ENCODE measurements at regions not wholly inside any gene's neighbourhood (a gene's known extent, or its start where the extent isn't known, plus 50 kb on each side); places are given as distances from the start of the nearest gene placed in this dataset.
"Not testable (repeated sequence)": the region's sequence is repeated elsewhere in the genome, so short reads cannot be mapped to it uniquely, and the experiment has no call there.

DNA sequence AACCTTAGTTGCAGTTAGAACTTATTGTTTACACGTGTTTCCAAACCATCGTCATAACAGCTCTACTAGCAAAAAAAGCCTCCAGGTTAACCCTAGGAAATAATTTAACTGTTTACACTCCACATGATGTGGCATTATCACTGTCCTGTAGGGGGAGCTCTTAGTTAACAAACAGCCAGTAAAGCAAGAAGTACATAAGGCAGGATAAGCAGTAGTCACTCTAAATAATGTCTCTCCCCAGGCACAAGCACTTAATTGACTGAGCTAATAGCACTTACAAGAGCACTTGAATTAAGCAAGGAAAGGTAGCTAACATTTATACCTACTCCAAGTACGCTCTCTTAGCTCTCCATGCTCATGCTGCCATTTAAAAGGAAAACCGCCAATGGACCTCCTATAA, 65.2 kb downstream of the CYP4A11 start:
- TF ChIP-seq, protein P1, sequence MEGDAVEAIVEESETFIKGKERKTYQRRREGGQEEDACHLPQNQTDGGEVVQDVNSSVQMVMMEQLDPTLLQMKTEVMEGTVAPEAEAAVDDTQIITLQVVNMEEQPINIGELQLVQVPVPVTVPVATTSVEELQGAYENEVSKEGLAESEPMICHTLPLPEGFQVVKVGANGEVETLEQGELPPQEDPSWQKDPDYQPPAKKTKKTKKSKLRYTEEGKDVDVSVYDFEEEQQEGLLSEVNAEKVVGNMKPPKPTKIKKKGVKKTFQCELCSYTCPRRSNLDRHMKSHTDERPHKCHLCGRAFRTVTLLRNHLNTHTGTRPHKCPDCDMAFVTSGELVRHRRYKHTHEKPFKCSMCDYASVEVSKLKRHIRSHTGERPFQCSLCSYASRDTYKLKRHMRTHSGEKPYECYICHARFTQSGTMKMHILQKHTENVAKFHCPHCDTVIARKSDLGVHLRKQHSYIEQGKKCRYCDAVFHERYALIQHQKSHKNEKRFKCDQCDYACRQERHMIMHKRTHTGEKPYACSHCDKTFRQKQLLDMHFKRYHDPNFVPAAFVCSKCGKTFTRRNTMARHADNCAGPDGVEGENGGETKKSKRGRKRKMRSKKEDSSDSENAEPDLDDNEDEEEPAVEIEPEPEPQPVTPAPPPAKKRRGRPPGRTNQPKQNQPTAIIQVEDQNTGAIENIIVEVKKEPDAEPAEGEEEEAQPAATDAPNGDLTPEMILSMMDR (IDR thresholded peaks at IDR 0.05): peak; percentile 44
- TF ChIP-seq PHF8 (IDR thresholded peaks at IDR 0.05; ENCODE audit: borderline replicate concordance, low read depth); RARB (CRISPR knock-in tag; IDR thresholded peaks at IDR 0.05); POLR2A (IDR thresholded peaks at IDR 0.05; ENCODE audit: low read length); CBX2 (IDR thresholded peaks at IDR 0.05; ENCODE audit: borderline replicate concordance, low read depth); RFX5 (IDR thresholded peaks at IDR 0.05): not testable (repeated sequence)
- peak; percentile 31 to 33; a peak in 2 of 5 replicates for TF ChIP-seq RAD21 (conservative IDR thresholded peaks at IDR 0.05 in 1 of 2, IDR thresholded peaks at IDR 0.05 in 1 of 2)
- TF ChIP-seq, protein P2, sequence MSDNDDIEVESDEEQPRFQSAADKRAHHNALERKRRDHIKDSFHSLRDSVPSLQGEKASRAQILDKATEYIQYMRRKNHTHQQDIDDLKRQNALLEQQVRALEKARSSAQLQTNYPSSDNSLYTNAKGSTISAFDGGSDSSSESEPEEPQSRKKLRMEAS (IDR thresholded peaks at IDR 0.05): not testable (repeated sequence)
- TF ChIP-seq, protein P3, sequence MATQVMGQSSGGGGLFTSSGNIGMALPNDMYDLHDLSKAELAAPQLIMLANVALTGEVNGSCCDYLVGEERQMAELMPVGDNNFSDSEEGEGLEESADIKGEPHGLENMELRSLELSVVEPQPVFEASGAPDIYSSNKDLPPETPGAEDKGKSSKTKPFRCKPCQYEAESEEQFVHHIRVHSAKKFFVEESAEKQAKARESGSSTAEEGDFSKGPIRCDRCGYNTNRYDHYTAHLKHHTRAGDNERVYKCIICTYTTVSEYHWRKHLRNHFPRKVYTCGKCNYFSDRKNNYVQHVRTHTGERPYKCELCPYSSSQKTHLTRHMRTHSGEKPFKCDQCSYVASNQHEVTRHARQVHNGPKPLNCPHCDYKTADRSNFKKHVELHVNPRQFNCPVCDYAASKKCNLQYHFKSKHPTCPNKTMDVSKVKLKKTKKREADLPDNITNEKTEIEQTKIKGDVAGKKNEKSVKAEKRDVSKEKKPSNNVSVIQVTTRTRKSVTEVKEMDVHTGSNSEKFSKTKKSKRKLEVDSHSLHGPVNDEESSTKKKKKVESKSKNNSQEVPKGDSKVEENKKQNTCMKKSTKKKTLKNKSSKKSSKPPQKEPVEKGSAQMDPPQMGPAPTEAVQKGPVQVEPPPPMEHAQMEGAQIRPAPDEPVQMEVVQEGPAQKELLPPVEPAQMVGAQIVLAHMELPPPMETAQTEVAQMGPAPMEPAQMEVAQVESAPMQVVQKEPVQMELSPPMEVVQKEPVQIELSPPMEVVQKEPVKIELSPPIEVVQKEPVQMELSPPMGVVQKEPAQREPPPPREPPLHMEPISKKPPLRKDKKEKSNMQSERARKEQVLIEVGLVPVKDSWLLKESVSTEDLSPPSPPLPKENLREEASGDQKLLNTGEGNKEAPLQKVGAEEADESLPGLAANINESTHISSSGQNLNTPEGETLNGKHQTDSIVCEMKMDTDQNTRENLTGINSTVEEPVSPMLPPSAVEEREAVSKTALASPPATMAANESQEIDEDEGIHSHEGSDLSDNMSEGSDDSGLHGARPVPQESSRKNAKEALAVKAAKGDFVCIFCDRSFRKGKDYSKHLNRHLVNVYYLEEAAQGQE (IDR thresholded peaks at IDR 0.05): not testable (repeated sequence)
